Activated CD8-positive, alpha-beta T cell treated with anti-CD3 and anti-CD28 coated beads for 36 hours (primary cell): ENCODE measurements at regions not wholly inside any gene's neighbourhood (a gene's known extent, or its start where the extent isn't known, plus 50 kb on each side); places are given as distances from the start of the nearest gene placed in this dataset.
"Not testable (repeated sequence)": the region's sequence is repeated elsewhere in the genome, so short reads cannot be mapped to it uniquely, and the experiment has no call there.

Experiments
- ATAC-seq: fragments of 200-7000 bp; cut with Tn5 transposase; one replicate; pipeline ENCODE4 v1.10.0; 2021; ENCODE audit warnings: mild to moderate bottlenecking, moderate library complexity
- CTCF ChIA-PET: fragments of 350-600 bp; sonication (Branson Sonifier 250); formaldehyde crosslinking; loops from one replicate; lab custom pipeline; 2021; ENCODE audit warnings: antibody characterized with exemption; lab: Charles Lee
- POLR2A ChIA-PET: fragments of 350-600 bp; sonication (Branson Sonifier 250); formaldehyde crosslinking; loops from one replicate; lab custom pipeline; 2021; ENCODE audit warnings: antibody characterized with exemption; lab: Charles Lee
- DNase-seq: peaks from one replicate; pipeline ENCODE4 v3.0.0-alpha.2; 2020
- H3K27ac Mint-ChIP-seq: one replicate; pipeline ENCODE4 v1.8.0; 2021; ENCODE audit warnings: mild to moderate bottlenecking, mixed read lengths
- H3K27me3 Mint-ChIP-seq: one replicate; pipeline ENCODE4 v1.8.0; 2021; ENCODE audit warnings: mixed read lengths
- H3K36me3 Mint-ChIP-seq: one replicate; pipeline ENCODE4 v1.8.0; 2021; ENCODE audit warnings: low read depth, mixed read lengths
- H3K4me1 Mint-ChIP-seq: one replicate; pipeline ENCODE4 v1.8.0; 2021; ENCODE audit warnings: low read depth, mixed read lengths
- H3K4me3 Mint-ChIP-seq: one replicate; pipeline ENCODE4 v1.8.0; 2021; ENCODE audit warnings: mild to moderate bottlenecking, moderate library complexity, mixed read lengths
- H3K9me3 Mint-ChIP-seq: one replicate; pipeline ENCODE4 v1.8.0; 2021; ENCODE audit warnings: mixed read lengths
- CTCF ChIP-seq: fragments of 200-600 bp; IDR thresholded peaks from one replicate; pipeline ENCODE4 v1.8.0; 2022; ENCODE audit warnings: antibody characterized with exemption, mild to moderate bottlenecking
- intact Hi-C: fragments of 100-400 bp; cut with micrococcal nuclease; formaldehyde crosslinking; loops from one replicate; pipeline ENCODE4 v1.10.0; 2022

- intact Hi-C loops, result no loop called here
- CTCF ChIA-PET, result no interaction called here
- Mint-ChIP-seq H3K36me3 (no peaks in the 10 kb centered on the region), H3K27ac (no peak overlapping the region), H3K4me1 (no peaks in the 10 kb centered on the region), H3K27me3 (peaks cover 14% of the 10 kb centered on the region), H3K4me3 (no peak overlapping the region), H3K9me3 (no peaks in the 10 kb centered on the region)
- ATAC-seq (no peak), DNase-seq (no peak)
- TF ChIP-seq CTCF, result no peak
- POLR2A ChIA-PET, result no interaction called here
These were observed 196.4 kb downstream of the EVX1 start for GRCh38 chr7:27438881-27439589.

- ChIA-PET POLR2A (no interaction called here), CTCF (no interaction called here)
- no peaks in the 10 kb centered on the region for H3K9me3 Mint-ChIP-seq
- ATAC-seq, result no peak
- no peak for DNase-seq
- intact Hi-C loops, result no loop called here
- H3K4me3 Mint-ChIP-seq, result no peak overlapping the region
- TF ChIP-seq CTCF, result no peak
- peaks cover 10% of the 10 kb centered on the region for H3K27me3 Mint-ChIP-seq
- no peaks in the 10 kb centered on the region for H3K4me1 Mint-ChIP-seq
- no peaks in the 10 kb centered on the region for H3K36me3 Mint-ChIP-seq
- no peak overlapping the region for H3K27ac Mint-ChIP-seq
These were observed 199.9 kb downstream of the EVX1 start for GRCh38 chr7:27442455-27442854.

GRCh38 chr7:27449046-27449445 lies 206.4 kb downstream of the EVX1 start:
- H3K9me3 Mint-ChIP-seq, H3K36me3 Mint-ChIP-seq, H3K27ac Mint-ChIP-seq, DNase-seq, H3K4me3 Mint-ChIP-seq, H3K4me1 Mint-ChIP-seq, POLR2A ChIA-PET, intact Hi-C loops, CTCF ChIA-PET, ATAC-seq: not testable (repeated sequence)
- H3K27me3 Mint-ChIP-seq, result peaks cover 13% of the 10 kb centered on the region

- intact Hi-C loops, result no loop called here
- Mint-ChIP-seq H3K36me3 (no peaks in the 10 kb centered on the region), H3K4me3 (no peak overlapping the region), H3K27me3 (peaks cover 17% of the 10 kb centered on the region), H3K4me1 (no peaks in the 10 kb centered on the region), H3K27ac (no peak overlapping the region), H3K9me3 (no peaks in the 10 kb centered on the region)
- no peak for TF ChIP-seq CTCF
- ATAC-seq (no peak), DNase-seq (no peak)
- POLR2A ChIA-PET, result no interaction called here
- CTCF ChIA-PET, result no interaction called here
These were observed 208.8 kb downstream of the HIBADH start for GRCh38 chr7:27453702-27454405.

- H3K4me1 Mint-ChIP-seq, intact Hi-C loops, H3K4me3 Mint-ChIP-seq, POLR2A ChIA-PET, CTCF ChIA-PET, H3K36me3 Mint-ChIP-seq, H3K27ac Mint-ChIP-seq, DNase-seq, ATAC-seq, H3K9me3 Mint-ChIP-seq: not testable (repeated sequence)
- peaks cover 14% of the 10 kb centered on the region for H3K27me3 Mint-ChIP-seq
These were observed 205.6 kb downstream of the HIBADH start for GRCh38 chr7:27457120-27457519.

GRCh38 chr7:27457603-27458565 lies 204.8 kb downstream of the HIBADH start:
- H3K4me1 Mint-ChIP-seq, H3K27ac Mint-ChIP-seq, H3K9me3 Mint-ChIP-seq, POLR2A ChIA-PET, H3K36me3 Mint-ChIP-seq, CTCF ChIA-PET, H3K4me3 Mint-ChIP-seq, intact Hi-C loops, DNase-seq: not testable (repeated sequence)
- peak; percentile 53 for ATAC-seq
- H3K27me3 Mint-ChIP-seq, result peaks cover 12% of the 10 kb centered on the region
